ENCODE measurements at regions not wholly inside any gene's neighbourhood (a gene's known extent, or its start where the extent isn't known, plus 50 kb on each side); places are given as distances from the start of the nearest gene placed in this dataset.

GRCh38 chr2:57943315-57943714, 103.3 kb upstream of the VRK2 start:
- TF ChIP-seq, protein P1, sequence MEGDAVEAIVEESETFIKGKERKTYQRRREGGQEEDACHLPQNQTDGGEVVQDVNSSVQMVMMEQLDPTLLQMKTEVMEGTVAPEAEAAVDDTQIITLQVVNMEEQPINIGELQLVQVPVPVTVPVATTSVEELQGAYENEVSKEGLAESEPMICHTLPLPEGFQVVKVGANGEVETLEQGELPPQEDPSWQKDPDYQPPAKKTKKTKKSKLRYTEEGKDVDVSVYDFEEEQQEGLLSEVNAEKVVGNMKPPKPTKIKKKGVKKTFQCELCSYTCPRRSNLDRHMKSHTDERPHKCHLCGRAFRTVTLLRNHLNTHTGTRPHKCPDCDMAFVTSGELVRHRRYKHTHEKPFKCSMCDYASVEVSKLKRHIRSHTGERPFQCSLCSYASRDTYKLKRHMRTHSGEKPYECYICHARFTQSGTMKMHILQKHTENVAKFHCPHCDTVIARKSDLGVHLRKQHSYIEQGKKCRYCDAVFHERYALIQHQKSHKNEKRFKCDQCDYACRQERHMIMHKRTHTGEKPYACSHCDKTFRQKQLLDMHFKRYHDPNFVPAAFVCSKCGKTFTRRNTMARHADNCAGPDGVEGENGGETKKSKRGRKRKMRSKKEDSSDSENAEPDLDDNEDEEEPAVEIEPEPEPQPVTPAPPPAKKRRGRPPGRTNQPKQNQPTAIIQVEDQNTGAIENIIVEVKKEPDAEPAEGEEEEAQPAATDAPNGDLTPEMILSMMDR (IDR thresholded peaks at IDR 0.05) = no peak
- TF ChIP-seq POLR2A (IDR thresholded peaks at IDR 0.05) = no peak
